Inflammatory macrophage (primary cell): ENCODE measurements at regions not wholly inside any gene's neighbourhood (a gene's known extent, or its start where the extent isn't known, plus 50 kb on each side); places are given as distances from the start of the nearest gene placed in this dataset.

ENCODE experiments used
- DNase-seq, 2 donors: peaks; one replicate each; pipeline ENCODE4 v3.0.0-alpha.2; 2020 to 2022

DNA sequence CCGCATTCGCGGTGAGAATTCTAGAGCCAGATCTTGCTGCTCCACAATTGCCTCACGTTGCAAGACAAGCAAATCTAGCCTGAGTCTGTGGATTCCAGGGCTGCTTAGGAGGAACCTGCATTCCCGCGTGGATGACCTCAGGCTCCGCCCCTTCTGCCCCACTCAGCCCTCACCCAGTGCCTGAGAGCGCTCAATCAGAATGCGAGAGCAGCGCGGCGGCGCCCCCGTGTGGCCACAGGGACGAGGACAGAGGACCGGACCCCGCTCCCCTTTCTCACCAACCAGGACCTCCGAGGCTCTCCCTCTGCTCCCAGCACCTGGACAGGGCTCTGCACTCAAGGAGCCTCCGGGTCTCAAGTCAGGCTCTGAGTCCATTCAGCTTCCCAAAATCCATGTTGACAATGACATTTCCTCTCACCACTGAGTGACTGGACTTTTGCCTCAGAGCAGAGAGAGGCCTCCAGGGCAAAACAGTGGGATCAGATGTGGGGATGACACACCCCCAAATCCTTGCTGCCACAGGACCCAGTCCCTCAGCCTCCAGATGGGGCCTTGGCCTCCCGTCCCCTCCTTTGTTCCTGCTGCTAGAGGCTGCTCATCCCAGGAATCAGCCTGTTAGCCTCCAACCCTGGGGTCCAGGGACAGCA lies 52.0 kb downstream of the RPP21 start:
- DNase-seq, result peak; percentile 73 to 85

DNA sequence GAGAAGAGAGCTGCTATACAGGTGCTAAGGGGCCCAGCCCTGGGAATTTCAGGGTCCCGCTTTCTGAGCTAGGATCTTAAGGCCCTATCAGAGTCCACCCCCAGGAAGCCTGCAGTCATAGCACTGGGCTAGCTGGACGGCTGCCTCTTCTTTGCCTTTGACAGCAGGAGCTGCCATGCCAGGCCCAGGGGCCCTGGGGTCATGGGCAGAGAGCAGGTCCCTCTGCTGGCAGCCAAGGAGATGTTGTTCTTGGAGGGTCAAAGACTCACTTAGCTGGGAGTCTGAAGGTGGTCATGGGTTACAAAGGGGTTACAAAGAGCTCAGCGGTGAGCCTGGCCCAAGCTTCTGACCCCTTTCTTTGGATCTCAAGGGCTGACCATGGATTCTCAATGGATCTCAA lies 52.7 kb downstream of the RPP21 start:
- no peak for DNase-seq

DNA sequence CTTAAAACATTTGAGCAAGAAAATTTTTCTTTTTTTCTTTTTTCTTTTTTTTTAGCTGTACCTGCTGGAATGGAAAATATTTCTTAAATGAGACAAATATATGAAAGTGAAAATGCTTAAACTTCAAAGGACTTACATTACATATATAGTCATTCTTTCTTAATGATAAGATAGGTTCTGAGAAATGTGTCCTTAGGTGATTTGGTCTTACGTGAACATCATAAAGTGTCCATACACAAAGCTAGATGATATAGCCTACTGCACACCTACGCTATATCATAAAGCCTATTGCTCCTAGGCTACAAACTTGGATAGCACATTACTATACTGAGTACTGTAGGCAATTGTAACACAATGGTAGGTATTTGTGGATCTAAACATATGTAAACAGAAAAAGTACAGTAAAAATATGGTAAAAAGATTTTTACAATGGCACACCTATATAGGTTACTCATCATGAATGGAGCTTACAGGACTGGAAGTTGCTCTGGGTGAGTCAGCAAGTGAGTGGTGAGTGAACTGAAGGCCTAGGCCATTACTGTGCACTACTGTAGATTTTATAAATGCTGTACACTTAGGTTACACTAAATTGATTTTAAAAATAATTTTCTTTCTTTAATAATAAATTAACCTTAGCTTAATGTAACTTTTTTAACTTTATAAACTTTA lies 54.6 kb downstream of the RPP21 start:
- no peak for DNase-seq

DNA sequence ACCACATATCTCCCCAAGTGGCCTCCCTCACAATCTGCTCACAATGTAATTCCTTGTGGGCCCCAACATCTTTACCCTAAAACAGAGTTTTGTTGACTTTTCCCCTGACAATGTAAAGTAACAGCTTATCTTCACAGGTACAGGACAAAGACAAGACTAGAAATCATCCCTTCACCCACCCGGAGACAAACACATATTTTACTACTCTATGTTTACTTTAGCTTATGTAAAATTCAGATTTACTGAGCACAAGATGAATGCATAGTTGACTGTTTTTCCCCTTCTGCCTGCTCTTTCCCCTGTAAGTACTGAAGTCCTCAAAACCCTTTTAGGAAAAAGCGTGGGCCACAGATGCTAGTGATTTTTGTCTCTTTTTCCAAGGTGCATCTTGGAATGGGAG lies 61.0 kb downstream of the RPP21 start:
- DNase-seq, result no peak

DNA sequence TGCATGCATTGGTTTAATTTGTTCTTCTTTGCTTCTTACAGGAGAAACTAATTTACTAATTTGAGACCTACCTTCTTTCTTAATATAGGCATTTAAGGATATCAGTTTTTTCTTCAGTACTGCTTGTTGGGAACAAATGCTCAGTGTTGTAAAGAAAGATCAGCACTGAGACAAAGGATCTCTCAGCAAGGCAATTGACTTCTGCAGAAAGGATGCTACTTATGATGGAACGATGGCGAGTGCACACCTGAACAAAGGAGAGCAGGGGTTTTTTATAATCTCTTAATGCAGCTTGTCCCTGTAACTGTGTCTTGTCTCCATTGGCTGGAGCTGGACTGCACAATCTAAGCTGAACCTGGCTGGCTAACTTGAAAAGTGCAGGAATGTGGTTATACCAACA lies 64.2 kb downstream of the RPP21 start:
- no peak for DNase-seq

DNA sequence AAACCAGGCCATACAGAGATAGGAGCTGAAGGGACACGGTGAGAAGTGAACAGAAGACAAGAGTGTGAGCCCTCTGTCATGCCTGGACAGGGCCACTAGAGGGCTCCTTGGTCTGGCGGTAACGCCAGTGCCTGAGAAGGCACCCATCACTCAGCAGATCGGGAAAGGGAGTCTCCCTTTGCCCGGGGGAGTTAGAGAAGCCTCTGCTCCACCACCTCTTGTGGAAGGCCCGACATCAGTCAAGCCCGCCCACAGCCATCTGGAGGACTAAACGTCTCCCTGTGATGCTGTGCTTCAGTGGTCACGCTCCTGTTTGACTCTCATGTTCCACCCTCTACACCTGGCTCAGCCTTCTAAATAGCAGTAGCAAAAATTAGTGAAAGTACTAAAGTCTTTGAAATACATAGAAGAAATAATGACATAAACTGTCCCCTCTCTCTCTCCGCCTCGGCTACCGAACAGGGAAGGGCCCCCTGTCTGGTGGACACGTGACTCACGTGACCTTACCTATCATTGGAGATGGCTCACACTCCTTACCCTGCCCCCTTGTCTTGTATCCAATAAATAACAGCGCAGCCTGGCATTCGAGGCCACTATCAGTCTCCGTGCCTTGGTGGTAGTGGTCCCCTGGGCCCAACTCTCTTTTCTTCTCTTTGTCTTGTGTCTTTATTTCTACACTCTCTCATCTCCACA lies 66.7 kb downstream of the RPP21 start:
- DNase-seq, result peak; percentile 57 to 68

DNA sequence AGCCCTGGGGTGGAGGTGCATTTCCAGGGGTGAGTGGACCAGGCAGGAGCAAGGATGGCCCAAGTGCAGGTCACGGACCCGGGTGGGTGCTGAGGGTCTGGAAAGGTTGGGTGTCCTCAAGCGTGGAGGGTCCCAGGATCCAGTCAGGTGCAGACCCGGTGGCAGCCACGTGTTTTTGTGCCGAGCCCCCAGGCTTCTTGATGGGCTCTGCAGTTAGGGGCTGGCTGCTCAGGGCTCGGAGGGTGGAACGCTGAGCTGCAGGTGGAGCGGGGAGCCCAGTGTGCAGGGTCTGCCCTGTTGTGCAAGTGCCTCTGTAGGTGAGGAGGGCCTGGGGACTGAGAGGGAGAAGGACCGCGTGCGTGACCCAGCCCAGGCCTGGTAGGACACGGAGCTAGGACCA lies 70.9 kb upstream of the HLA-E start:
- DNase-seq, result no peak

DNA sequence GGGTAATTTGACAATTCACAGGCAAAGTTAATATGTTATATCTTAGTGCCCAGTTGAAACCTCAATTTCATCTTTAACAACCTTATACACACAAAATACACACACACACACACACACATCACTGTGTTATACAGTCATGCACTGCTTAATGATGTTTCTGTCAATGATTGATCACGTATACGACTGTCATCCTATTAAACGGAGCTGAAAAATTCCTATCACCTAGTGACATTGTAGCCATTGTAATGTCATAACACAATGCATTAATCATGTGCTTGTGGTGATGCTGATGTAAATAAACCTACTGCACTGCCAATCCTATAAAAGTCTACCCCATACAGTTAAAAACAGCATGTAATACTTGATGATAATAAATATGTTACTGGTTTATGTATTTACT lies 64.8 kb upstream of the HLA-E start:
- no peak for DNase-seq
